ENCODE measurements at regions not wholly inside any gene's neighbourhood (a gene's known extent, or its start where the extent isn't known, plus 50 kb on each side); places are given as distances from the start of the nearest gene placed in this dataset.
"Not testable (repeated sequence)": the region's sequence is repeated elsewhere in the genome, so short reads cannot be mapped to it uniquely, and the experiment has no call there.

DNA sequence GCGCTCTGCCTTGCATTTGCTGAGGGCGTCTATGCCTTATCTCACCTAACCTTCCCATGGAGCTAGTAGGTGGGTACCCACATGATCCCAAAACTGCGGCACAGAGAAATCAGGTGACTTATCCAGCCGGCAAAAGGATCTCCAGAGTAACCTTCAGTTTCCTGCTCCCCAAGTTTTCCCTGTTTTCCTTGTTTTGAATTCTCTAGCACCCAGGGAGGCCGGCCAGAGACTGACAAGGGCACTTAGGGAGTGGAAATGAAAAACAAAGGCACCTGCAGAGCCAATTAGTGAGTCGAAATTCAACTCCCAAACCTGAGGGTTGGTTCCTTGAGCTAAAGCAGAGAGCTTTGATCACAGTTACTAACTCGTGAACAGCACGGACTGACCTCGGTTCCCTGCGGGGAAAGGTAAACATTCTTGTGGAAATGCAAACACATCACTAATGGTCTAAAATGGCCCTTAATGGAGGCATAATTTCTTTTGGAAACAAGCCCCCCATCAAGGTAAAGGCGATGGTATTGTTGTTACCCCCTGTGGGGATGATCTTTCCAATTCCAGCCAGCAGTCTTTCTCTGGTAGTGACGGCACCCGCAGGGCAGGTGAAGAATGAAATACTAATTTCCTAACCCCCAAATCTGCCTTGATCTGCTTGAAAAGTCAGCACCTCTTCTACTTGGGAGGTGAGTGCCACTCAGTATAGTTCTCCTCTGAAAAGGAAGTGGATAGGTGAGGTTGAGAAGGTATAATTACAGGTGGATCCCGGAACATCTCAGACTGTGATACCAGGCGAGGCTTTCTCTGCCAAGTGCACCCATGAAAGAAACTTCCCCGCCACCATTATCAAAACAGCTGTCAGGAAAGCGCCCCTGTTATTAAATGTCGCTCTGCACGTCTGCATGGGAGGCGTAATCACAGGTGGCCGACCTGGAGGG is 365.6 kb upstream of the AUTS2 start:
- no peak for DNase-seq (ENCODE audit: low read depth in 3 of 3)

DNA sequence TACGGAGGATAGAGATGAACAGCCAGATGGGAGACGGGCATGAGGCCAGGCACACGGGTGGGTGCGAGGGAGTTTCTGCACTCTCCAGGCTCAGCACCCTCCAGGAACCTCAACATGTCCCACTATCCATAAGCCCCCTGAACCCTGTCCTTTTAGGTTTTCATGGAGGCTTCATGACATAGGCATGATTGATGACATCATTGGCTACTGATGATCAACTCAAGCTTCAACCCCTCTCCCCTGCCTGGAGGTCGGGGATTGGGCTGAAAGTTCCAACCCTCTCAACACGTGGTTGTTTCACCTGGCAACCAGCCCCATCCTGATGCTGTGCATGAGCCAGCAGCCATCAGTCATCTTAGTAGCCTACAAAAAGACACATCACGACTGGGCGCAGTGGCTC is 360.7 kb upstream of the AUTS2 start:
- no peak for DNase-seq (ENCODE audit: low read depth in 3 of 3)

DNA sequence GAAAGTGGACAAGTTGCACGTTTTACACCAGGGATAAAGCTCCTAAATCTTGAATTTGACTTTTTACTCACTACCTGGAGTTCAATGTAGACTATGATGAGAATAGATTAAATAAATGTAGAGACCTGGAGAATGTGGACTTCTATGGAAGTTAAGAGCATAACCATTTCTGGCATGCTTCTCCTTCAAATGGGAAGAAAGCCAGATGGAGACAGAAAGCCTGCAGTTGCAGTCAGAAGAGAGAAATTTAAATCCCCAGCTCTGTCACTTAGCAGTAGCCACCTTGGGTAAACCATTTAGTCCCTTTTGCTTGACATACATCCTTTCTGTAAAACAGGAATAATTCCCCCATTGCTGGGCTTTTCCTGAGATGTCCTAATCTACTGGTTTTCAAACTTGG is 355.3 kb upstream of the AUTS2 start:
- DNase-seq (ENCODE audit: low read depth in 3 of 3): no peak

DNA sequence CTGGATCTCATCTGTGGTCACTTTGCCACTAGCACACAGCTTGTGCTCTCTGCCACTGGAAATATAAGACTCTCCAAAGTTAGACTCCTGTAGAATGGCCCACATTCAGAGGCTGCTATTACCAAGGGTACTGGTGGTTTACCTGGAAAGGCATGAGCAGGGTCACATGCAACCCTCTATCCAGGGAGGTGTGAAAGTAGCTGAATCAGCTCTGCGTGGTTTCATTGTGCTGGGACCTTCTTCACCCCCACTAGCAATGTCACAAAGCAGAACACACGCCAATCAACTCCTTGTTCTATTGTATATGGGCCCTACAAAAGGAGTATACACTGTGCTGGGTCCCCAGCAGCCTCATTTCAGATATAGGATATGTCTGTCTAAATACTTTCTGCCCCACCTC is 353.6 kb upstream of the AUTS2 start:
- DNase-seq (ENCODE audit: low read depth in 3 of 3): no peak

DNA sequence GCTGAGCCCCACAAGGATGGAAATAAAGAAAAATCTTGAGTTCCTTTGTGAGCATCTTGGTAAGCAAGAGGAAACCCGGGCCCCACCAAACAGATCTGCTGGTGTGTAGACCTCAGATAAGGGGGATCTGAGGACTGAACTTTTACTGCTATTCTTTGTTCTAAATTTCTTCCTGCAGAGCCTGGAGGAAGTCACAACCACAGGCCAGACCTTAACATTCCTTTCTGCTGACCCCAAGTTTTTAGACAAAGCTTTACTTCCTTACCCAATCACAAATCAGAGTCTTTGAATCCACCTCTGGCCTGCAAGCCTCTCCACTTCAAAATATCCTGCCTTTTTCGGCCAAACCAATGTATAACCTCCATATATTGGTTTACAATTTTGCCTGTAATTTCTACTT is 352.6 kb upstream of the AUTS2 start:
- DNase-seq (ENCODE audit: low read depth in 3 of 3): no peak

DNA sequence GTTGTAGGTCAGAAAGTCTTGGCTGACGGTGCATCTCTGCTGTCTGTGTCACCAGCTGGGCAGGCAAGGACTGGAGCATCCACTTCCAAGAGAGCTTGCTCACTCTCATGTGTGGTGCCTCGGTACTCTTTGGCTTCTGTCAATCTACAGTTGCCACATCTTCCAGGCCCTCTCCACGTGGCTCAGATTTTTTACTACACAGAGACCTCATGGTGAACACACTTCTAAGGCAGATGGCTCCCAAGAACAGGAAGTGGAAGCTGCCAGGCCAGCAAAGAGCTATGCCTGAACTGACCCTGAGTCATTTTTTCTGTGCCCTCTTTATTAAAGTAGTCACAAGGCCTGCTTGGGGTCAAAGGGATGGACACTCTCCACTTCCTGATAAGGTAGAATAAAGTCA is 351.5 kb upstream of the AUTS2 start:
- no peak for DNase-seq (ENCODE audit: low read depth in 3 of 3)

DNA sequence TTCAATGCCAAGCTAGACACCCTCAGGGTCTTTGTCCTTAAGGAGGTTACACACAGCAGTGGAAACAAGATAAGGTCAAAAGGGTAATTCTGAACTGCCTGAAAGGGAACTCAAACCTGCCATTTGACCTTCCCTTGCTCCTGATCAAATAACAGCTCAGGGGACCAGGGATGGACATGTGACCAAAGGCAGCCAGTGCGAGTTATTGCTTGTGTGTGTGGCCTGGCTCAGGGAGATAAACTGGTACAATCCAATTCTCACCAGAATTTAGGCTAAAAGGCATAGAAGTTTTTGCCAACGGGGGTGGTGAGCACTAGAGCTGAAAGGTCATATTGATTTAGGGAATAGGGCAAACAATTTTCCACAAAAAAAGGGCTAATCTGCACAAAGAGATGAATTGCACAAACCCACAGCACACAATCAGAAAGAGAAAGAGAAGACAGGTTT is 349.9 kb upstream of the AUTS2 start:
- DNase-seq (ENCODE audit: low read depth in 3 of 3): not testable (repeated sequence)

DNA sequence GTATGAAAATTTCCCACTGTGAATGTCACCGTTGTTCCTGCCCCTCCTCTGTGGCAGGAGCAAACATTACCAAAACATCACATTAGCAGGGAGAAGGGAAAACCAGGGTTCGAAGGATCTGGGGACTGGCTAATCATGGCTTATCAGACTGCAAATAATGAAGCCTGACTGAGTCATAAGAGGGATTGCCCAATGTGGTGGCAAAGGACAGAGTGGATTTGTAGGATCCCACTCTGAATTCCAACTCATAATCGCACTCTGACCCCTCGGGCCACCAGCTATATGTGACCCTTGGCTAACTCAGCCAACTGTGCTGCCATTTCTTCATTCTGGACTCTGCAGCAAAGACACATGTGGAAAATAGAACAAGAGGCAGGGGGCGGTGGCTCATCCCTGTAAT is 347.3 kb upstream of the AUTS2 start:
- DNase-seq (ENCODE audit: low read depth in 3 of 3): no peak

DNA sequence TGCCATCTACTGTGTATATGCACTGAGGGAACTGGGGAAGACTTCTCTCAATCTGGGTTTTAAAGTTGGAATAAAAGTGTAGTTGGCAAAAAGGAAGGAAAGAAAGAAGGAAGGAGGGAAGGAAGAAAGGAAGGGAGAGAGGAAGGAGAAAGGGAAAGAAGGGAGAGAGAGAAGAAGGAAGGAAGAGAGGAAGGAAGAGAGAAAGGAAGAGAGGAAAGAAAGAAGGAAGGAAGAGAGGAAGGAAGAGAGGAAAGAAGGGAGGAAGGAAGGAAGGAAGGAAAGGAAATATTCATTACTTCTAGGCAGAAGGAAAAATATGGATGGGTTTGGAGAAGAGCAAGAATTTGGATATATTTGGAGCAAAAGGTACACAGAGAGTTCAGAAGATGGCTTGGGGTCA is 343.6 kb upstream of the AUTS2 start:
- no peak for DNase-seq (ENCODE audit: low read depth in 3 of 3)

DNA sequence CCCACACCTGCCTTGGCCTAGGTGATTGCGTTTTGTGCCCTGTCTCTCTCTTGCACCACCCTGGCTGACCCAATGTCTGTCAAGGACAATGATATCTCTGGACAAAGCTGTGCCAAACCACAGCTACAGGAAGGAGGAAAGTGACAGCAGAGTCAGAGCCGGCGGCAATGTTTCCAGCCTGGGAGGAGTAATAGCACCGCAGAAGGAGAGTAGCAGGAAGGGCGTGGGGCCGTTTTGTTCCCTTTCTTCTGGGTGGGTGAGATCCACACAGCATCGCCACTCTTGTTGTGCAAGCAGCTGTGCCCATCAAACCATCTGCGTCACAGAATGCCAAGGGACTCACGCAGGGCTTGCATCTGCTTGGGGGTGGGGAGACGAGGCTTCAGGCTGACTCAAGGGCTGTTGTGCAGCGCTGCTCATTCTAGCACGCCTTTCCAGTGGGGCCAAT is 341.6 kb upstream of the AUTS2 start:
- no peak for DNase-seq (ENCODE audit: low read depth in 3 of 3)

DNA sequence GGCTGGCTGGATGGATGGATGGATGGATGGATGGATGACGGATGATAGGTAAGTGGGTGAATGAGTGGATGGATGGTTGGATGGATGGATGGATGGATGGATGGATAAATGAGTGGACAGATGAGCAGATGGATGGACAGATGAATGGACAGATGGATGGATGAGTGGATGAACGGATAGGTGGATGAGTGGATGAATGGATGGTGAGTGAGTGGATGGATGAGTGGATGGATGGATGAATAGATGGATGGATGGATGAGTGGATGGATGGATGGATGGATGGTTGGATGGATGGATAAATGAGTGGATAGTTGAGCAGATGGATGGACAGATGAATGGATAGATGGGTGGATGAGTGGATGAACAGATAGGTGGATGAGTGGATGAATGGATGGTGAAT is 340.7 kb upstream of the AUTS2 start:
- DNase-seq (ENCODE audit: low read depth in 3 of 3): no peak

DNA sequence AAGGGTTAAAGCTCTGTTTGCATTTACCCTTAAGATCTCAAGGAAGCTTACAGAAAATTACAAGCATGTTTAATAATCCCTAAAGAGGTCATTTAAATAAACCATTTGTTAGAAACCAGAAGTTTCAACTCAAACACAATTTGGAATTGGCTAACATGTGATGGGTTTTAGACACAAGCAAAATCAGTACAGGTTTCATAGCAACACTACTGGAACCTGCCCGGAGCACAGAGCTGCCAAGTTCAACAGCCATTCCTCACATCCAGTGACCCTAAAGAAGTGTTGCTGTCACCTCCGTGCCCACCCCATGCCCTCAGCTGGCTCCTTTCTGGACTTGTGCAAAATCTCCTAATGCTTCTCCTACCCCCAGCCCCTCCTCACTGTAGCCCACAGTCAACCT is 338.8 kb upstream of the AUTS2 start:
- no peak for DNase-seq (ENCODE audit: low read depth in 3 of 3)

DNA sequence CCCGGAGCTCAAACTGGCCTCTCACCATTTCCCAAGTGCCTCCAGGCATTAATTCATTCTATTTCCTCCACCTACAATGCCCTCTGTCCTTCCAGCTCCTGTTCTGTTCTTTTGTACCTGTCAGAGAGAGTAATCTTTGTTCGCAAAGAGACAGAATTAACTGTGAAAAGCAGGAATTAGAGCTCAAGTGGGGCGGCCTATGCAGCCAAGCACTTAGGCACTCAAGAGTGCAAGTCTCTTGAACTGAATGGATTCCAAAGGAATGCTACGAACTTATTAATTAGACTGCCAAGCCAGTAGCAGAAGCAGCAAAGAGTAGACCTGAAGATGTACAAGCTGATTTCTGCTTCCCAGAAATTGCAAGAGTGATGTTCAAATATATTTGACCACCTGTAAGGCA is 338.3 kb upstream of the AUTS2 start:
- no peak for DNase-seq (ENCODE audit: low read depth in 3 of 3)

DNA sequence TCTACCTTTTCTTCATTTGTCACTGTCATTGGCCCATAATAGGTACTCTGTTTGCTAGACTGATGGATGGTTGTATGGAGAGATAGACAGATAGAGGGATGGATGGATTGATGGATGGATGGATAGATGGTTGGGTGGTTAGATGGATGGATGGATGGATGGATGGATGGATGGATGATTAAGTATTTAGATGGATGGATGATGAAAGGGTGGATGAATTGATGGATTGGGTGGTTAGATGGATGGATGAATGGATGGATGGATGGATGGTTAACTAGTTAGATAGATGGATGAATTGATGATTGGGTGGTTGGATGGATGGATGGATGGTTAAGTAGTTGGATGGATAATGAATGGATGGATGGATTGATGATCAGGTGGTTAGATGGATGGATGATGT is 334.7 kb upstream of the AUTS2 start:
- no peak for DNase-seq (ENCODE audit: low read depth in 3 of 3)

DNA sequence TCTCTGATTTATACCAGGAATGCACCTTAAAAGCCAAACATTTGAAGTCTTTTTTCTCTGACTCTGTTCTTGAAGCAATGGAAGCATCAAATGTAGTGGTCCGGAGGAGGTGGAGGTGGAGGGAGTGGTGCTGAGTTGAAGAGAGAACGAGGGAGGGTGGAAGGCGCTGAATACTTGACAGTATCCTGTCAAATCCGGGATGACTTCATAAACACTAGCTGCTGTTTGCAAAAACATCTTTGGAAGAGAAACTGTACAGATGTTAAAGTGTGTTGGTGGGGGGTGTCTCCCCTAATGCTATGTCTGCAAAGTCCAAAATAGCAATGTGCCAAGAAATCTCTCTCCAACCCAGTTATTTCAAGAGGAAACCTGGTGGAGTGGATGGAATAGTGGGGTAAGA is 328.5 kb upstream of the AUTS2 start:
- DNase-seq (ENCODE audit: low read depth in 3 of 3): no peak

DNA sequence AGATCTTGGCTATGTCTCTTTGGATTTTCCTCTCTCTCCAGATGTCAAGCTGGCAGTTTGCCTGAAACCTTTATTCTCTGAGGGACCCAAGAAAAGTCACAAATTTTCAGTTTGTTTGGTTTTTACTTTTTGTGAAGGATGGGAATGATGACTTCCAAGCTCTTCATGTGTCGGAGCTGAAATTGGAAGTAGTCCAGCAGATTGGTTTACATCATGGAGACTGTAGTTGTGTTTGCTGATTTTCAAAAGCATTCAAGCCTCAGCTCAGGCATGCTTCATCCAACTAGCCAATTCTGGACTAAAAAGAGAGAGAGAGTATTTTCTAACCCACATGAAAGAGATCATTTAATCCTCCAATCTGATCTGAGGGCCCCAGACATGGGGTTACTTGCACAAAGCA is 326.2 kb upstream of the AUTS2 start:
- no peak for DNase-seq (ENCODE audit: low read depth in 3 of 3)

DNA sequence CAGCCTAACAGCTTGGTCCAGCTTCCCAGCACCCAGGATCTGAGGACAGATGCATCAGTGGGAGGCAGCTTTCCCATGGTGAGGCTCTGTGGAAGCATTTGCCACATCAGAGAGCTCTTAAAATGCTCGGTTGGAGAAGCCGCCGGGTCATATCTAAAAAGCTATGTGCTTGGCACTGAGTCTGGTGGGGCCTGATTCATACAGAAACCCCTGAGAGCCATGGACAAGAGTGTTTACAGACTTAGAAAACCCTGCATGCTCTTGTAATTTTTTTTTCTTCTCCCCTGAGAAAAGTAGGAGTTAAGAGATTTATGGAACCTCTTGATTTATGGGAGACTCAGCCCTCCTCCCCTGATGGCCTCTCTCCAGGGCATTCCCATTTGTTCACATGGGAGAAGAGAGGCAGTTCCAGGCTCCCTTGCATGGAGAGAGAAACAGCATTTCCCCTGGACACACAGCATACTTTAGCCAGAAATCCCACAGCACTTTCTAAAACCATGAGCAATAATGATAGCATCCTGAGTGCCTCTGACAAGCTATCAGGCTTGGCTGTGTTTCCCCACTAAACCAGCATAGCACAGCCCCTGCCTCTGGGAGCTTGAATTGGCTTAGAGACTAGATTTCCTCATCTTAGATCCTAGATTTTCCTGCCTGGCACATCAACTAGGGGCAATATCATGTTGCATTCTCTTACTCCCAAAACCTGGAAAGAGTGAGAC is 322.1 kb upstream of the AUTS2 start:
- no peak for DNase-seq (ENCODE audit: low read depth in 3 of 3)

DNA sequence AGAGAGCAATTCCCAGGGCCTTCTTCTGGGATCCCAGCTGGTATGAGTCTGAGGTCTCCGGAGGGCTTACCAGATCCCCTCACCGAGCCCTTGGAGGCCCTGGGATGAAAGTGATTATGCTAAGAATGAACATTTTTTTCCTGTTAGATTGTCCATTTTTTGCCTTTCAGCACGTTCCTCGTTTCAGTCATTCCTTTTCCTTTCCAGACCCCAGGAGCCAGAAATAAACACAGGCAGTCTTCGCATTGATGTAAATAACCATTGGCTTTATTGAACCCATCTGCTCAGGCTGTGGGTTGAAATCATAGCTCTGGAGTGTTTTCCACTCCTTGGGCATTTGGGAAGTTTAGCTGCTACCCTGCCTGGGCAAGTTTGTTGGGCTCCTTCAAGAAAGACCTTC is 320.9 kb upstream of the AUTS2 start:
- DNase-seq (ENCODE audit: low read depth in 3 of 3): no peak

DNA sequence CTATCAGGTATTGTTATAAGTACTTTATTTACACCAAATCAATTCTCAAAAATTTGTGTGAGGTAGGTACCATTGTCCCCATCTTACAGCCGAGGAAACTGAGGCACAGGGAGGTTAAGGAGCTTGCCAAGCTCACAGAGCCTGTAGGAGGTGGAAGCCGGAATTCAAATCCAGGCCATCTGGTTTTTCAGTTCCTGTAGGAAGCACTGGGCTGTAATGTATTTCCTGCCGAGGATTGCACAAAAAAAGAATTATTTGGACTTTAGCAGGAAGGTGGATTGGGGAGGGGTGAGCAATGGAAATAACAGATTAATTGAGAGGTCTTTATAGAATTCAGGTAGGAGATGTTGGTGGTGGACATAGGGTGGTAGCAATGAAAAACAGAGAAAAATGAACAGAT is 315.3 kb upstream of the AUTS2 start:
- DNase-seq (ENCODE audit: low read depth in 3 of 3): no peak

DNA sequence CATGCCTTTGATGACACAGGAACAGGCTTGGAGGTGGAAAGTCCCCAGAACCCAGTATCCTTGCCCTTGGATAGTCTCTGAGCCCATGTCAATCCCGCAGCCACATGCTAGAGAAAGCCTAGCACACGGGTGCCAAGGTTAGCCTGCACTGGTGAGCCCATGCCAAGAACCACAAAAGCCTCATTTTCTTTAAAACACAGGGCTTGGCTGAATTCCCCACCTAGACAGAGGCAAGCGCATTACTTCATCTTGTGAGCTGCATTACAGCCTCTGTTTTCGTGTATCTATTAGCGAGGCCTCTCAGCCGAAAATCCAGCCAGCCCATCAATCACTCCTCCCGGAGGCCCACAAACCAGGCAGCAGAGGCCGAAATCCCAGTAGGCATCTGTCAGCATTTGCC is 314.9 kb upstream of the AUTS2 start:
- DNase-seq (ENCODE audit: low read depth in 3 of 3): no peak

DNA sequence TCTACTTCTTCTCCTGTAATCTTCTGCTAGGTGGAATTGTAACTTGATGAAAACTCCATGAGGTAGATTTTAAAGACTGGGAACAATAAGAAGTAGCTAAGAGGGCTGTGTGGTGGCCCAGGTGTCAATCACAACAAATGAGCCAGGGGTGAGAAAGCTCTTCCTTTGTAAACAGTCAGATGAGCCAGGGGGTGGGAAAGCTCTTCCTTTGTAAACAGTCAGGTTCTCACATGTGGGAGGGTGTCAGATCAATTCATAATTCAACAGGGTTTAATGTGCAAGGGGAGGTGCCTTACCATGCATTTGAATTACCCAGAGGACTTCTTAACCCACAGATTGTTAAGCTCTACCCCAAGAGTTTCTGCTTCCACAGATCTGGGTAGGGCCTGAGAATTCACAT is 312.4 kb upstream of the AUTS2 start:
- no peak for DNase-seq (ENCODE audit: low read depth in 3 of 3)

DNA sequence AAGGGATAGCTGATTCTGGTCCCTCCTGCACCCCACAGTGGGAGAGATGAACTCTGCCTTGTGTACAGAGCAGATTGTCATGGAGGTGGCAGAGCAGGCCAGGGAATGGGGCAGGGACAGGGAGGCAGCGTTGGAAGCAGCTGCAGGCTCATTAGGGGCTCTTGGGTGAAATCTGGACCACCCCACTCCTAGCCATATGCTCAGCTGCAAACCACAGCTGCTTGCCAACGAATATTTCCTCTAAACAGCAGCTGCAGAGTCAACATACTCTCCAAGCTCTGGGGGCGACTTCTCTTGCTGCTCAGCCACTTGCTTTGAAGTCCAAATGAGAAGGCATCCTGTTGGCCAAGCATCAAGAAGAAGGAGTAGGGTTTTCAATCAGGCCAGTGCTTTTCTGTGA is 302.3 kb upstream of the AUTS2 start:
- no peak for DNase-seq (ENCODE audit: low read depth in 3 of 3)

DNA sequence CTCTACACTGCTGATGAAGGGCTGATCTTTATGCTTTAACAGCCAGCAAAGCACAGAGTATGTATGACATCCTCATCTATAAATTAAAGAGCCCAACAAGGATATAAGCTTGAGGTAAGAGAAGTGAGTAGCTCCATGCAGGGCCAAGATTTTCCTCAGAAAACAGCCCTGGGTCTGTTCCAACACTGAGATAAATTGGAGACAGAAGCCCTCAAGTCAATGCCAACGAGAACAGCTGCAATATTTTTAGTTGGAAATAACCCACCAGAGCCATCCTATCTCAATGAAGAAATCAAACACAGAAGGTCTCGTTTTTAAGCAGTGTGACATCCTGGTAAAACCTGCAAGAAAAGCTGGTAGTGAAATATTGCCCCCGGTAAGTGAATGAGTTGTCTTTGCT is 297.0 kb upstream of the AUTS2 start:
- DNase-seq (ENCODE audit: low read depth in 3 of 3): no peak

All from stimulated activated CD4-positive, alpha-beta T cell treated with anti-CD3 and anti-CD28 coated beads, TNF-alpha, amount 100 ng/mL, for 24 hours (primary cell).